Choroid plexus epithelial cell (primary cell): ENCODE measurements at regions not wholly inside any gene's neighbourhood (a gene's known extent, or its start where the extent isn't known, plus 50 kb on each side); places are given as distances from the start of the nearest gene placed in this dataset.

Experiments used
- DNase-seq: peaks from one replicate; pipeline ENCODE4 v3.0.0-alpha.2; 2010; ENCODE audit warnings: low read depth
- H3K4me3 ChIP-seq: 2 replicates; pipeline ENCODE4 v1.5.1; 2011; ENCODE audit warnings: low read depth, mild to moderate bottlenecking, control low read depth, low read length, moderate library complexity
- CTCF ChIP-seq: conservative IDR thresholded peaks from 2 replicates; pipeline ENCODE4 v1.5.1; 2011; ENCODE audit warnings: low read depth, mild to moderate bottlenecking, control low read depth, inconsistent platforms, low read length, moderate library complexity

DNA sequence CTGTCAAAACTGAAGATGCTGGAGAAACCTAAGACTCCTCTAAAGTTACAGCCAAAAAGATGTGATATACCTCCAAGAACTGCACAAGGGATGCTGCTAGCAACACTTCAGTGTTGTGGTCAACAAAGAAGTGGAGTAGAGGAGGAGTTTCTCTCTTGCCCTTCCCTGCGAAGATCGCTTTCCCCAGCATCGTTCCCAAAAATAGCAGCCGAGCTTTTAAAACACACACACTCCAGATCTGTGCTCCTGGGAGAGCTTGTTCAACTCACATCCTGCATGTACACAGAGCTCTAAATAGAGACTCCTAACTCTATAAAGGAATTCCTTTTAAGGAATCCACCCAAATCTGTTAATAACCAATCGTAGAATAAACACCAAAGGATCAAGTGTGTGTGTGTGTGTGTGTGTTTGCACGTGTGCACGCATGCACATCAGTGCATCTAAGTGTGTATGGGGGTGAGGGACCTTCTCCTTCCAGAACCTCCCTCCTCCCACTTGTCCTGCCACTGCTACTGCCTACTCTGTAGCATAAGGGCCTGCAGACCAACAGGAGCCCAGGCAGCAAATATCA is 58.5 kb downstream of the PSMG1 start:
- no peak for TF ChIP-seq CTCF
- no peak overlapping the region for H3K4me3 ChIP-seq
- no peak for DNase-seq

DNA sequence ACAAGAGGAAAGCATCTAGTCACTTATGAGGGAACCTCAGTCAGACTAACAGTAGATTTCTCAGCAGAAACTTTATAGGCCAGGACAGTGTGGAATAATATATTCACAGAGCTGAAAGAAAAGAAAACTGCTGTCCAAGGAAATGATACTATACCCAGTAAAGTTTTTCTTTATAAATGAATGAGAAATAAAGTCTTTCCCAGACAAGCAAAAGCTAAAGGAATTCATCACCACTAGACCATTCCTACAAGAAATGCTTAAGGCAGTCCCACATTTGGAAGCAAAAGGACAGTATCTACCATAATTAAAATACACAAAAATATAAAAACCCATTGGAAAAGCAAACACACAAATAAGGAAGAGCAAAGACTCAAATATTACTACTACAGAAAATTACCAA is 59.9 kb downstream of the PSMG1 start:
- H3K4me3 ChIP-seq: no peak overlapping the region
- DNase-seq: no peak
- no peak for TF ChIP-seq CTCF

DNA sequence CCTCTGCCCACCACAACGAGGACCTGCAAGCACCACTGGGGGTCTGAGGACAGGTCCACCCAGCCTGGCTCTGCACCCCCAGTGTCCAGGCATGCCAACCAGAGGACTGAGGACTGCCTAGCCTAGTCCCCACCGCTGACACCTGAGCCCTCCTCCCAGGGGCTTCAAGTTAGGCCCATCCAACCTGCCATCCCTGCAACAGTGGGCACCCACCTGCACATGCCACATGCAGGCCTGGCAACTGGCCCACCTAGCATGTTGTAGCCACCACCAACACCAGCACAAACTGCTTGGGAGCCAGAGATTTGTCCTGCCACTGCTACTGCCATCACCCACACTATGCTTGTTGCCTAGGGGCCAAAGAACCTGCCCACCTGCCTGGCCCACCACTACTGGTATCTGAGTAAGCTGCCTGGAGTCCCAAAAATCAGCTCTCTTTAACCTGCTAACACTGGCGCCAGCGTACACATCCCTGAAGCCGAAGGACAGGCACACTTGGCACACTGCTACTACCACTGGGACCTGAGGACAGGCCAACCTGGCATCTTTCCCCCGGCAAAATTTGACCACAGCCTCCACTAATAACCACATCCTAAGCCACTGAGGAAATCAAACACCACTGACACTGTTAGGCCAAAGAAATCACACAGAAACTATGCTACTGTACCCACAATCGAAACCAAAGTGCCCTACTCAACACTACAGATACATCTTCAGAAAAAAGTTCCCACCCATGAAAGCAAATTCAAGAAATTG is 61.5 kb downstream of the PSMG1 start:
- no peak overlapping the region for H3K4me3 ChIP-seq
- TF ChIP-seq CTCF: no peak
- DNase-seq: no peak

DNA sequence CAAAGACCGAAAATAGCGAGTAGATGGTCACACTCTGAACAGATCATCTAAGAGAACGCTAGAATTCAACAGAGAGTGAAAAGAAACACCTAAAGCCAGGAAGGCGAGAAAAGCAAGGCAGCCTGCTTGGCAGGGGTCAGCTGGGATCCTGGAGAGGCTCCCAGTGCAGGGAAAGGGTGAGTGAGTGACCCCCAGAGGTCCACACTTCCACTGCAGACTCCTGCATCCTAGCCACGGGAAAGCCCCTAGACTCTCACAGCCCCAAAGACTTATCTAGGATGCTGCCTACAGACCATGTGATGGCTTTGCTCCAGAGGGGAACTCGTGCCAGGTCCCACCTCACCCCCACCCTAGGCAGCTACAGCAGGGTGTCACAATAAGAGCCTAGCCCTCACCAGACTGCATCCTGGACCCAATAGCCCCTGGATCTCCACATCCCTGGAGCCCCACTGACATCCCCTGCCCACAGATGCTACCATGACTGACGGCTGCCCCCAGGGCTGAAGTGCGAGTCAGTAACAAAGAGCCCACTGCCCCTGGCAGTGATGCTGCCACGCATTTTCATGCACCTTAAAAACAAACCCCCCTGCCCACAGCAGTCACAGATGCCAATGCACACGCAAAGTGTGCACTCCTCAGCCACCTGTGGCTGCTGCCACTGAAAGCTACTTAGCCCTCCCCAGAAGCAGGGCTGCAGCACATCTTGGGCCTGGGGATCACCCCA is 62.2 kb downstream of the PSMG1 start:
- H3K4me3 ChIP-seq: no peak overlapping the region
- DNase-seq: no peak
- TF ChIP-seq CTCF: no peak

- H3K4me3 ChIP-seq: no peak overlapping the region
- no peak for TF ChIP-seq CTCF
- no peak for DNase-seq
Observed at GRCh38 chr21:39119891-39120290, 63.4 kb downstream of the PSMG1 start.

DNA sequence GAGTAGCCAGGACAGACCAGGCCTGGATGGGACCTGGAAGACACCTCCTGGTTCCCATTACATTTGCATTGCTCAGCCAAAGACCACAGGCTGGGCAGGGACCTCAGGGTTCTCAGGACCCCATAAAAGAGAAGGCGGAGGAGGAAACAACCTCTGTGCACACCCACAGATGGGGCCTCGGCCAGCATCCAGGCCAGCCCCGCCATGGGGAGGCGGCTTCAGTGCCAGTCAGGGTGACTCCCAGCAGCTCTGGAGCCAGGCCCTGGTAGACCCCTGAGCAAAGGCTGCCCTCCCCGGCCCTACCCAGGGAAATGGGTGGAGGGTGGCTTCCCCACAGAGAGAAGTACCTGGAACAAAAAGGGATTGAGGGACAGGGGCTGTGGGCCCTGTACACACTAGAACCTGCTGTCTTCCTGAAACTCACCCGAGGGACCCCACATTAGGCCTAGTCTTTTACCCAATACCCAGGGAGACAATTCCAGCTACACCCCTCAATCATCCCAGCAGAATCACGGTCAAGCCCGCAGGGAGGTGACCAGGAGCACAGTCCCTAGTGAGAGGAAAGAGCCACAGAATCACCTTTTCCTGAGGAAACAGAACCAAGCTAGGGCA is 64.5 kb downstream of the PSMG1 start:
- TF ChIP-seq CTCF: no peak
- no peak overlapping the region for H3K4me3 ChIP-seq
- no peak for DNase-seq
